Activated CD8-positive, alpha-beta memory T cell treated with anti-CD3 and anti-CD28 coated beads for 48 hours (primary cell): ENCODE measurements at regions not wholly inside any gene's neighbourhood (a gene's known extent, or its start where the extent isn't known, plus 50 kb on each side); places are given as distances from the start of the nearest gene placed in this dataset.

ENCODE experiments used
- DNase-seq, 3 experiments: peaks; one replicate each; pipeline ENCODE4 v3.0.0-alpha.2; 2020; ENCODE audit warnings: low read depth in 2 of 3, low spot score in 2 of 3

- DNase-seq, result no peak
Observed at GRCh38 chr2:215517391-215517790, 81.5 kb upstream of the FN1 start.

- no peak for DNase-seq
Observed at GRCh38 chr2:215514516-215514915, 78.6 kb upstream of the FN1 start.

- DNase-seq, result no peak
Observed at GRCh38 chr2:215511454-215512346, 75.8 kb upstream of the FN1 start.

GRCh38 chr2:215507836-215508235 is 72.0 kb upstream of the FN1 start:
- DNase-seq, result no peak

DNA sequence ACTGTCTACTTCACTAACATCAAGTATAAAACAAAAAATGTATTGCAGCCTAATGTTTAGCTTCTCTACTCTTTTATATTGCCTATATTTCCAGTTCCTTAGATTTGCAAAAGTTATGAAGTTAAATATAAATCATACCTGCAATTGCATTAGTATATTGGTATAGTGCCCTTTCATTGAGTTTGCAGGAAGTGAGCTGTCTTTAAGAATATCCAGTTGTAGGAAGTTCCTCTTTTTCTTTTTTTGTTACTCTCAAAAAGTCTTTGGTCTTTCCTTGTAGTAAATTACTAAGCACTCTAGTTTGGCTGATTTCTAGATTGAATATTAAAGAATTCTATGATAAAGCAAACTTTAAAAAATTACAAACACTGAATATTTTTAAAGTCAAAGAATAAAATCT is 71.3 kb upstream of the FN1 start:
- DNase-seq, result no peak

- DNase-seq, result no peak
Observed at GRCh38 chr2:215506604-215506990, 70.7 kb upstream of the FN1 start.

- DNase-seq, result no peak
Observed at GRCh38 chr2:215505044-215505786, 69.3 kb upstream of the FN1 start.

DNA sequence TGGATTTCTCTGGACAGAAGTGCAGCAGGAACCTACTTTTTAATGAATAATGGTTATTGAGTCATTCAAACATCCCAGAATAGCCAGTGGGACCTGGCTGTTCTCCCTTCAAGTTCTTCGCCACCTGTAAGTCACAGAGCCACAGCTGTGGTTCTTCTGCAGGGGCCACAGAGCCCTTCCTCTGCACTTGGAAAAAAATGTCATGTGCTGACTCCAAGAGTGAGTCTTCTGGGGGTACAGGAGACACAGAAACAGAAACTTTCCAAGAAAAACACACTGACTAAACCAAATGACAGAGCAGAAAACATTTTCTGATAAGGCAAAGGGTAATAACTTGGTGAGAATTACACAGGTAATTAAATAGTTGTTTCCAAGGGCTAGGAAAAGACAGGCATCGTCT is 68.7 kb upstream of the FN1 start:
- no peak for DNase-seq

DNA sequence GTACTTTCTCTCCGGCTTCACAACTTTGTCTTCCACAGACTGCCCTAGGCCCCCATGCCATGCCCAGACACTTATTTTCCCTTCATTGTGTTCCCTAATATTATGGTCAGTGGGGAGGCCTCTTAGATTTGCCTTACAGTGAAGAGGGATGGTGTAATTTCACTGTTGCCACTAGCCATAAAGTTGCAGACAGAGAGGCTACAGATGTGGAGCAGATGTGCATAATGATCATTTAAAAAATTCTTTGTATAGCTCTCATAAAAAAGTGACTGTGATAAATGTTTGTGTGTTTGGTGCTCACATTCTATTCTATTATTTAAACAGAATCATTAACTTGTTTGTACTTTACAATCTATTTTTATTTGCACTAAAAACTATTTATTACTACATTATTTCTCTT is 67.5 kb upstream of the FN1 start:
- no peak for DNase-seq

DNA sequence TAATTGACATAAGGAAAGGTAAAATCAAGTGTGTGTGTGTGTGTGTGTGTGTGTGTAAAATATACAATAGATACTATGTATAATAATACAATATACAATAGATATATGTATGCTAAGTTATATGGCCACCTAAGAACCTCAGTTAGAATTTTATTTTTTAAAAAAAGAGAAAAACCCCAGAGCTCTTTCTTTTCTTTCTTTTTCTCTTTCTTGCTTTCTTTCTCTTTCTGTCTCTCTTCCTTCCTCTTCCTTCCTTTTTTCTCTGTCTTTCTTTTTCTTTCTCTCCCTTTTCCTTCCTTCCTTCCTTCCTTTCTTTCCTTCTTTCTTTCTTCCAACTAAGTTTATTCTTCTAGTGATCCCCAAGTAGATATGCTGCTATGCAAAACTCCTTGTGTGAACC is 64.6 kb upstream of the FN1 start:
- DNase-seq, result no peak

DNA sequence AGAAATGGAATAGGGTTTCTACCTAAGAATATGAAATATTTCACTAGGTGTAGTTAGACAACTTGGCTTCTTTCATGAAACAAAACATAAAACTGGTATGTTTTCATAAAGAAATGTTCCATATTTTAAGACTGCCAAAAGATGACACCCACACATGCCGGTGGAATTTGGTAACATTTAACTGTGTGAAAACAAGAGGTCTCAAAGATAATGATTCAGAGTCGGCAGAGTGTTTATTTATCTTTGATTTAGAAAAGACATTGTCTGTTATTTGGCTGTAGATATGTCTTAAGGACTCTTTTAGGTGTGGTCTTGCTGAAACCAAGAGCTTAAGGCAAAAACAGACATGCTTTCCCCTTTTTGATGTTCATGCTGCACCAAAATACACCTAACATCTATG is 63.5 kb upstream of the FN1 start:
- DNase-seq, result no peak

- DNase-seq, result no peak
Observed at GRCh38 chr2:215498431-215498830, 62.6 kb upstream of the FN1 start.

DNA sequence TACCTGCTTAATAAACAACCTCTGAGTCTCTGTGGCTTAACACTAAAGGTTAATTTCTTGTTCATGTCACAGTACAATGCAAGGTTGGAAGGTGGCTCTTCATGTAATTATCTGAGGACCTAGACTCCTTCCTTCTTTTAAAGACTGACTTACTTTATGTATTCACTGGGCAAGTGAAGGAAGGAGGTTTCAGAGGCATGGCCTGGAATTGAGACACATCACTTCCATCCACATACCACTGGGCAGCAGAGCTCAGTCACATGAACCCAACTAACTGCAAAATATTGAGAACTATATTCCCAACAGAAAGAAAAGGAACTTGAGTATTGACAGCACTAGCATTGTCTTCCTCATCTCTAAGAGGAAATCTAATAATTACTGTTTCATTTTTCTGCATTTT is 57.5 kb upstream of the FN1 start:
- DNase-seq, result no peak

DNA sequence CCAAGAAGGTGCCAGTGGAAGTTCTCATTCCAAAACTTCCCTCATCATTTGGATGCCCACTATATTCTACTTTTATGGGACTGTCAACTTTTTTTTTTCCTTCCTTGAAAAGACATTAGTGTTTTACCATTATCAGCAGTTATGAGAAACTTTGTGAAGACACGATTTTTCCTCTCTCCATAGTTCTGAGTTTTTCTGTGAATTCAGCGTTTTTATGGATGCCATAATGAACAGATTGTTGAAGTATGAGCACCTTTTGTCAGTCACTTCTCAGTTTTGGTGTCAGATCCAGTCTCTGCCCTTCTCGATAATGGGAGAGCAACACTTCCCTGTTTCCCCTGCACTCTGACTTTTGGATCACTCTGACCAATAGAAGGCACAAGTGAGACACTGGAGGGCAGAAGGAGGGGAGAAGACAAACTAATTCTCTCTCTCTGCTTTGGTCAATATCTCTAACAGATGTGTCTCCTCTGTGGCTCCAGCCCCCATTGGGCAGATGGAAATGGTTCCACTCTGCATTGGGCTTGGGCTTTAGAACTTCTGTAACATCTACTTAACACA is 53.5 kb upstream of the FN1 start:
- DNase-seq, result no peak

DNA sequence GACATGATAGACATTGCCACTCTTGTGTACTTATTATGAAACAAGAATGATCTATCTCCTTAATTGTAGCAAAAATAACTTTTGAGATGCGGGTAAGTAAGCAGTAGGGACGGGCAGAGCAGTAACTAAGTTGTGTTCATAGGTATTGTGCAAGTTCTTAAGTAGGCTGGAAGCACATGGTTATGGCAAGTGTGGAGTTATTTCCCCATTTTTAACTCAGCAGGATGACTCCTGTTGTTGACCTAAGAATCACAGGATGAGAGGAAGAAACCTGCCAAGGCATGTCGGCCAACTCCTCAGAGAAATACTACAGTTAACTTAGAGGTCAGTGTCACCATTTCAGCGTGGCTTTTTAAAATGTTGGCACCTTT is 51.1 kb upstream of the FN1 start:
- DNase-seq, result no peak

GRCh38 chr2:215486291-215487001 is 50.6 kb upstream of the FN1 start:
- no peak for DNase-seq
